ENCODE measurements at regions not wholly inside any gene's neighbourhood (a gene's known extent, or its start where the extent isn't known, plus 50 kb on each side); places are given as distances from the start of the nearest gene placed in this dataset.

GRCh38 chr20:60541991-60542390 lies 583.8 kb downstream of the CDH26 start:
- Histone ChIP-seq H3K27ac (no peak overlapping the region), H3K27me3 (replicated peaks) (no peaks in the 10 kb centered on the region), H3K36me3 (replicated peaks) (no peaks in the 10 kb centered on the region), H3K4me3 (ENCODE audit: low read depth, low read length) (no peak overlapping the region)
- no peak for TF ChIP-seq CTCF (IDR thresholded peaks at IDR 0.05; ENCODE audit: low read depth, low read length, missing control alignments)
- in situ Hi-C loops (cut with HindIII; ENCODE audit: low pct_ligation_motif_present, low sequenced_read_pairs): no loop called here
- no peak for DNase-seq

GRCh38 chr20:60543598-60543997 lies 585.4 kb downstream of the CDH26 start:
- no peak for TF ChIP-seq CTCF (IDR thresholded peaks at IDR 0.05; ENCODE audit: low read depth, low read length, missing control alignments)
- Histone ChIP-seq H3K27ac (no peak overlapping the region), H3K36me3 (replicated peaks) (no peaks in the 10 kb centered on the region), H3K27me3 (replicated peaks) (no peaks in the 10 kb centered on the region), H3K4me3 (ENCODE audit: low read depth, low read length) (no peak overlapping the region)
- in situ Hi-C loops (cut with HindIII; ENCODE audit: low pct_ligation_motif_present, low sequenced_read_pairs): no loop called here
- DNase-seq: no peak

GRCh38 chr20:60553095-60553494 lies 594.9 kb downstream of the CDH26 start:
- Histone ChIP-seq H3K27ac (no peak overlapping the region), H3K36me3 (replicated peaks) (no peaks in the 10 kb centered on the region), H3K27me3 (replicated peaks) (no peaks in the 10 kb centered on the region), H3K4me3 (ENCODE audit: low read depth, low read length) (no peak overlapping the region)
- no peak for TF ChIP-seq CTCF (IDR thresholded peaks at IDR 0.05; ENCODE audit: low read depth, low read length, missing control alignments)
- in situ Hi-C loops (cut with HindIII; ENCODE audit: low pct_ligation_motif_present, low sequenced_read_pairs): no loop called here
- DNase-seq: no peak

DNA sequence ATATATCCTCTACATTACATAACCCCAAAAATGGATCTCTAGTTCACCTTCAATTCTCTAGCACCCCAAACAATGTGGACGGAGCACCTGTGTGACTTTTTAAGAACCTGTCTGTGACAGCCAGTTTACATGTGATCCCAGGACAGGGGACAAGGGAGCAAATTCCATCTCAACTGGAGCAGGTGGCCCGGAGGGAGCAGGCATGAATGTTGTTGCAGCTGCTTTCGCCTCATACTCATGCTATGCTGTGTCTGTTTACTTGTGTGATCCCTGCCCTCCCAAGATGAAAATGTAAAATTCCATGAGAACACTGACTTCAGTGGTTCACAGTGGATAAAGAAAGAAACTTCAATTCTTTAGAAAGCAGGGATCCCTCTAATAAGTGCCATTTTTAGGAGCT lies 600.3 kb downstream of the CDH26 start:
- no peaks in the 10 kb centered on the region for H3K27me3 ChIP-seq (replicated peaks)
- no peaks in the 10 kb centered on the region for H3K36me3 ChIP-seq (replicated peaks)
- TF ChIP-seq CTCF (IDR thresholded peaks at IDR 0.05; ENCODE audit: low read depth, low read length, missing control alignments): no peak
- no peak for DNase-seq
- H3K4me3 ChIP-seq (ENCODE audit: low read depth, low read length): no peak overlapping the region
- in situ Hi-C loops (cut with HindIII; ENCODE audit: low pct_ligation_motif_present, low sequenced_read_pairs): no loop called here
- no peak overlapping the region for H3K27ac ChIP-seq

- Histone ChIP-seq H3K4me3 (ENCODE audit: low read depth, low read length) (no peak overlapping the region), H3K27me3 (replicated peaks) (no peaks in the 10 kb centered on the region), H3K27ac (no peak overlapping the region), H3K36me3 (replicated peaks) (no peaks in the 10 kb centered on the region)
- in situ Hi-C loops (cut with HindIII; ENCODE audit: low pct_ligation_motif_present, low sequenced_read_pairs): no loop called here
- DNase-seq: no peak
- no peak for TF ChIP-seq CTCF (IDR thresholded peaks at IDR 0.05; ENCODE audit: low read depth, low read length, missing control alignments)
These were observed 601.2 kb downstream of the CDH26 start for GRCh38 chr20:60559462-60559861.

- DNase-seq: no peak
- H3K36me3 ChIP-seq (replicated peaks): no peaks in the 10 kb centered on the region
- H3K27me3 ChIP-seq (replicated peaks): no peaks in the 10 kb centered on the region
- in situ Hi-C loops (cut with HindIII; ENCODE audit: low pct_ligation_motif_present, low sequenced_read_pairs): no loop called here
- H3K4me3 ChIP-seq (ENCODE audit: low read depth, low read length): no peak overlapping the region
- no peak for TF ChIP-seq CTCF (IDR thresholded peaks at IDR 0.05; ENCODE audit: low read depth, low read length, missing control alignments)
- H3K27ac ChIP-seq: no peak overlapping the region
These were observed 602.8 kb downstream of the CDH26 start for GRCh38 chr20:60561052-60561451.
